HepG2 (cell line): ENCODE measurements at regions not wholly inside any gene's neighbourhood (a gene's known extent, or its start where the extent isn't known, plus 50 kb on each side); places are given as distances from the start of the nearest gene placed in this dataset.

ENCODE experiments used
- ATAC-seq: fragments of 200-7000 bp; cut with Tn5 transposase; 3 replicates; pipeline ENCODE4 v1.9.1; 2020; ENCODE audit warnings: mild to moderate bottlenecking, moderate library complexity
- BruUV-seq: library from RNA; stranded (reverse); fragments of 400-500 nt; replicated peaks from 2 replicates; lab custom pipeline; 2021; lab: Mats Ljungman, UMichigan
- CTCF ChIA-PET: fragments of 300-600 bp; formaldehyde crosslinking; extraction: SDS; loops from one replicate; lab custom pipeline; 2021; ENCODE audit warnings: low total read pairs, inconsistent platforms, low intra/inter-chr PET ratio; lab: Yijun Ruan, JAX
- POLR2A ChIA-PET: fragments of 350-600 bp; sonication (Branson Sonifier 250); formaldehyde crosslinking; loops from one replicate; lab custom pipeline; 2020; ENCODE audit warnings: antibody characterized with exemption, inconsistent platforms; lab: Yijun Ruan, JAX
- DNase-seq: peaks from one replicate; pipeline ENCODE4 v3.0.0-alpha.2; 2015; ENCODE audit warnings: low spot score
- FAIRE-seq: peaks from 3 replicates; lab custom pipeline; 2011; peaks lifted over from hg19 to GRCh38; lab: Jason Lieb, UNC
- H2AFZ ChIP-seq: one replicate; pipeline ENCODE4 v1.6.1; 2011; ENCODE audit warnings: low read length, inconsistent platforms
- H3K27ac ChIP-seq: fragments of 300-600 bp; 3 replicates; pipeline ENCODE4 v1.8.0; 2011; ENCODE audit warnings: mixed run types, mild to moderate bottlenecking, mixed read lengths, low read length, inconsistent platforms; ENCODE audit not compliant: insufficient read depth; ENCODE audit errors: extremely low read length
- H3K27me3 ChIP-seq, 2 experiments: fragments of 200-600 bp in 1 of 2; 2 replicates in 1 of 2; 3 replicates in 1 of 2; pipeline versions ENCODE4 v1.6.0 to v1.8.0; 2011; ENCODE audit warnings: low read length in 2 of 2, mild to moderate bottlenecking in 2 of 2, moderate library complexity in 2 of 2, inconsistent platforms in 1 of 2; ENCODE audit not compliant: insufficient read depth in 2 of 2, control insufficient read depth in 1 of 2
- H3K36me3 ChIP-seq, 2 experiments: fragments of 200-600 bp in 1 of 2; replicated peaks in 1 of 2; 2 replicates in 1 of 2; 3 replicates in 1 of 2; pipeline versions ENCODE4 v1.5.1 to v1.8.0; 2011; ENCODE audit warnings: low read length in 2 of 2, inconsistent platforms in 1 of 2; ENCODE audit not compliant: insufficient read depth in 2 of 2, control insufficient read depth in 1 of 2
- H3K4me1 ChIP-seq: 2 replicates; pipeline ENCODE4 v1.5.1; 2012; ENCODE audit warnings: low read length, inconsistent platforms; ENCODE audit not compliant: insufficient read depth
- H3K4me2 ChIP-seq: 2 replicates; pipeline ENCODE4 v1.6.0; 2011; ENCODE audit warnings: low read depth, low read length, inconsistent platforms
- H3K4me3 ChIP-seq, 3 experiments: fragments of 200-600 bp in 1 of 3; sonication (generic), shearing (Covaris generic) in 1 of 3; replicated peaks in 1 of 3; 2 replicates each; pipeline ENCODE4 v1.5.1; 2011 to 2016; ENCODE audit warnings: low read length in 3 of 3, inconsistent platforms in 2 of 3, low read depth in 2 of 3, mild to moderate bottlenecking in 2 of 3, control low read depth in 1 of 3, mixed read lengths in 1 of 3; ENCODE audit not compliant: insufficient read depth in 1 of 3
- H3K79me2 ChIP-seq: one replicate; pipeline ENCODE4 v1.6.1; 2011; ENCODE audit warnings: low read length, inconsistent platforms; ENCODE audit not compliant: insufficient read depth
- H3K9ac ChIP-seq: 2 replicates; pipeline ENCODE4 v1.6.0; 2011; ENCODE audit warnings: mild to moderate bottlenecking, low read depth, low read length, inconsistent platforms; ENCODE audit not compliant: insufficient read depth
- H3K9me3 ChIP-seq: 2 replicates; pipeline ENCODE4 v1.5.1; 2012; ENCODE audit warnings: mild to moderate bottlenecking, low read length
- H4K20me1 ChIP-seq: 2 replicates; pipeline ENCODE4 v1.6.0; 2011; ENCODE audit warnings: inconsistent platforms, mild to moderate bottlenecking, low read length, moderate library complexity; ENCODE audit not compliant: insufficient read depth
- ARNT2 ChIP-seq: sonication (generic); formaldehyde crosslinking; IDR thresholded peaks from 2 replicates; pipeline ENCODE4 v1.8.0; 2022; ENCODE audit warnings: mild to moderate bottlenecking, low read depth, missing genetic modification reagents, moderate library complexity
- DMAP1 ChIP-seq: IDR thresholded peaks from 2 replicates; pipeline ENCODE4 v1.6.1; 2016
- HNF4G ChIP-seq, 2 experiments: sonication (generic) in 1 of 2; formaldehyde crosslinking in 1 of 2; IDR thresholded peaks; 2 replicates each; pipeline versions ENCODE4 v1.4.0 to v1.6.1; 2011 to 2020; ENCODE audit warnings: borderline replicate concordance in 2 of 2, low read depth in 2 of 2, mild to moderate bottlenecking in 2 of 2, low read length in 1 of 2, missing genetic modification reagents in 1 of 2, moderate library complexity in 1 of 2
- HNRNPLL ChIP-seq: fragments of 200-400 bp; formaldehyde crosslinking; IDR thresholded peaks from 2 replicates; pipeline ENCODE4 v1.6.1; 2017; ENCODE audit warnings: mild to moderate bottlenecking, low read depth, low read length; ENCODE audit not compliant: poor library complexity, severe bottlenecking
- TARDBP ChIP-seq: sonication (generic); formaldehyde crosslinking; IDR thresholded peaks from 2 replicates; pipeline ENCODE4 v1.8.0; 2022; ENCODE audit warnings: mild to moderate bottlenecking, missing genetic modification reagents
- TMF1 ChIP-seq: sonication (generic); formaldehyde crosslinking; IDR thresholded peaks from 2 replicates; pipeline ENCODE4 v1.8.1; 2022; ENCODE audit warnings: low read depth, missing genetic modification reagents
- ZBTB10 ChIP-seq: sonication (generic); formaldehyde crosslinking; IDR thresholded peaks from 2 replicates; pipeline ENCODE4 v1.4.0; 2020; ENCODE audit warnings: missing genetic modification reagents, borderline replicate concordance
- ZNF121 ChIP-seq: sonication (generic); formaldehyde crosslinking; IDR thresholded peaks from 2 replicates; pipeline ENCODE4 v1.5.0; 2020; ENCODE audit warnings: mild to moderate bottlenecking, missing genetic modification reagents
- ZNF274 ChIP-seq: sonication (generic); formaldehyde crosslinking; IDR thresholded peaks from 2 replicates; pipeline ENCODE4 v1.5.1; 2020; ENCODE audit warnings: mild to moderate bottlenecking, missing genetic modification reagents
- ZNF724P ChIP-seq: sonication (generic); formaldehyde crosslinking; IDR thresholded peaks from 2 replicates; pipeline ENCODE4 v1.8.0; 2022; ENCODE audit warnings: missing genetic modification reagents, borderline replicate concordance
- WGBS: methylation state at CpG from one replicate; pipeline ENCODE4 v1.1.6; 2017; ENCODE audit warnings: low lambda C conversion rate; 5-methylcytosine and 5-hydroxymethylcytosine counted together
- in situ Hi-C: cut with HindIII; loops from 2 replicates; pipeline ENCODE4 v1.10.0; 2017; ENCODE audit warnings: low pct_unique_long_range_greater_than_20kb; ENCODE audit not compliant: extremely low pct_ligation_motif_present
- intact Hi-C: fragments of 100-400 bp; cut with micrococcal nuclease; formaldehyde crosslinking; loops from one replicate; pipeline ENCODE4 v1.10.0; 2022; ENCODE audit not compliant: unreplicated experiment

GRCh38 chr13:39929583-39929982 lies 274.1 kb downstream of the COG6 start:
- BruUV-seq: no TSS peak
- Histone ChIP-seq H3K27me3 (no peaks in the 10 kb centered on the region), H4K20me1 (no peaks in the 10 kb centered on the region), H3K4me1 (peaks cover 7% of the 10 kb centered on the region; the same call in 1 of the 2 replicates), H3K4me2 (no peak overlapping the region), H3K4me3 (no peak overlapping the region), H2AFZ (no peak overlapping the region), H3K36me3 (no peaks in the 10 kb centered on the region), H3K9ac (no peak overlapping the region), H3K79me2 (no peaks in the 10 kb centered on the region), H3K27ac (no peak overlapping the region), H3K9me3 (no peaks in the 10 kb centered on the region)
- 13% methylated on average over 1 of the region's 1 CpG for WGBS
- ATAC-seq: no peak
- ChIA-PET CTCF (no interaction called here), POLR2A (no interaction called here)
- intact Hi-C loops (no loop called here), in situ Hi-C loops (no loop called here)
- no peak for DNase-seq
- FAIRE-seq: no peak
- TF ChIP-seq TARDBP (no peak), DMAP1 (CRISPR knock-in tag) (no peak), ZNF274 (CRISPR knock-in tag) (no peak), ZNF121 (CRISPR knock-in tag) (no peak), ZNF724P (CRISPR knock-in tag) (no peak), HNRNPLL (no peak), ARNT2 (no peak), HNF4G (IDR thresholded peaks at IDR 0.05; ENCODE audit: borderline replicate concordance, low read depth, low read length) (no peak), HNF4G (CRISPR knock-in tag; IDR thresholded peaks at IDR 0.05; ENCODE audit: borderline replicate concordance, low read depth) (no peak), TMF1 (CRISPR knock-in tag) (no peak), ZBTB10 (no peak)
